ENCODE measurements at regions not wholly inside any gene's neighbourhood (a gene's known extent, or its start where the extent isn't known, plus 50 kb on each side); places are given as distances from the start of the nearest gene placed in this dataset.

DNA sequence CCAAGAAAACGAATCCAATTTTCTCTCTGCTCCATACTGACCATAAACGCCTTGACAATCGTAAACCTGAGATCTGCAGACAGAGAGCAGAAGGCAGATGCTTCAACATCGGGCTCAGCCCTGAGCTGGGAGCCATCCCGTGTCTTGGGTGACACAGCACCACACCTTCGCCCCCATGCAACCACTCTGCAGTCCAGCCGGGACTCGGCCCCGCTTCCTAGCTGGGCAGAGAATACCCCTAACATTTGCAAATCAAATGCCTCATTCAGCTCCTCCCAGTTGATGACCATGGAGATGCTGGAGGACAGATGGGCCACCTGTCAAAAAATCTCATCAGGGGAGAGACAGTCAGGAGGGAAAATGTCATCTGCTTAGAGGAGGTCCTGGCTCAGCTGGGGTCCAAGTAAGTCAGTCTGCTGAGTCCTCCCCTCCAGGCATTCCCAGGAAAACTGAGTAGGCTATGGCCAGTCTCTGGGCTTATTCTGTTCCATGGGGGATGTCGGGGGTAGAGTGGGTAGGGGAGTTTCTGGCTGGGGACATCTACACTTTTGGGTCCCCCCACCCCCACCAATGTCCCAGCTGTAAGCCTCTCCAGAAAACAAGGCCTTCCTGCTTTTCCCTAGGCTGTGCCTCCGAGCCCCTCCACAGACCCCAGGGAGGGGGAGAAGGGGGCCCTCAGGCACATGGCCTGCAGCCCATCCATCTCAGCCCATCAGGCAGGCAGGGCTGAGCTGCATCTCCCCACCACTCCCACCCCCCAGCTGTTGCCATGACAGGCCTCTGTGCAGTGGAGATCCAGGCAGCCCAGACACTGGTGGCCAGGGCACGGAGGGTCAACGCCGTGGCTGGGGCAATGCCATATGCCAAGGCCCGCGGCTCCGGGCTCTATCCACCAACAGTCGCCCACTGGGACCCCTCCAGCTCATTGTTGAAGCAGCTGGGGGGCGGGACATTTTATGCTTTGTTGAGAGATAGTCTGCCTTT lies 158.6 kb downstream of the AXIN2 start:
- no peak for TF ChIP-seq POLR2A (IDR thresholded peaks at IDR 0.05; ENCODE audit: low read depth, low read length)
- no peak for TF ChIP-seq TAF1 (IDR thresholded peaks at IDR 0.05; ENCODE audit: low read depth, low read length)
- TF ChIP-seq POLR2AphosphoS5 (IDR thresholded peaks at IDR 0.05; ENCODE audit: low read depth, low read length) = no peak
- no peak for TF ChIP-seq SPI1 (IDR thresholded peaks at IDR 0.05; ENCODE audit: low read depth, low read length)
- no peak for TF ChIP-seq PAX5 (IDR thresholded peaks at IDR 0.05; ENCODE audit: insufficient read depth, low read length, severe bottlenecking)

Measured in GM12891 (cell line).